Nephron progenitor cell (in vitro differentiated cells): ENCODE measurements at regions not wholly inside any gene's neighbourhood (a gene's known extent, or its start where the extent isn't known, plus 50 kb on each side); places are given as distances from the start of the nearest gene placed in this dataset.
A peak's percentile ranks its signal among the peaks of the same experiment; 100 is the strongest.

Experiments used
- DNase-seq: peaks from one replicate; pipeline ENCODE4 v3.0.0; 2021
- H3K27ac Mint-ChIP-seq: 2 replicates; pipeline ENCODE4 v1.8.0; 2021; ENCODE audit warnings: mild to moderate bottlenecking, moderate library complexity, mixed read lengths
- H3K27me3 Mint-ChIP-seq: 2 replicates; pipeline ENCODE4 v1.8.0; 2021; ENCODE audit warnings: mild to moderate bottlenecking, low read depth, mixed read lengths; ENCODE audit not compliant: poor library complexity
- H3K36me3 Mint-ChIP-seq: 2 replicates; pipeline ENCODE4 v1.8.0; 2021; ENCODE audit warnings: low read depth, mixed read lengths
- H3K4me1 Mint-ChIP-seq: 2 replicates; pipeline ENCODE4 v1.8.0; 2021; ENCODE audit warnings: mixed read lengths
- H3K4me3 Mint-ChIP-seq: 2 replicates; pipeline ENCODE4 v1.8.0; 2021; ENCODE audit warnings: mild to moderate bottlenecking, moderate library complexity, mixed read lengths
- H3K9me3 Mint-ChIP-seq: 2 replicates; pipeline ENCODE4 v1.8.0; 2021; ENCODE audit warnings: mild to moderate bottlenecking, moderate library complexity, mixed read lengths
- TF ChIP-seq, protein P1 (sequence below): fragments of 200-600 bp; sonication (generic); IDR thresholded peaks from 2 replicates; pipeline ENCODE4 v1.5.0; 2021; ENCODE audit warnings: antibody characterized with exemption

DNA sequence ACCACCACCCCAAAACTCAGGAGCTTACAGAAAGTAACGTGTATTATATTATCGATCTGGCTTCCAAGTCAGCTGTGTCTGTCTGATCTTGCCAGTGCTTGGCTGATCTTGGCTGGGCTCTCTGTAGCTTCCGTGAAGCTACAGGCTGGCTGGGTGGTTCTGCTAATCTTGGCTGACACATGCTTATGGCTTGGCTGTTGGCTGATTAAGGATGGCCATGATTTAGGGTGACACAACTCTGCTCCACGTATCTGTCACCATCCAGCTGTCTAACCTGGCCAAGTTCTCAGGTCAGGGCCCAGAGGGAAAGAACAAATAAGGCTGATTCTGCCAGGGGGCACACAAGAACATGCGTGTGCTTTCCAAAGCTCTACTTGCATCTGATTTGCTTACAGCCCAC, 64.7 kb upstream of the PRL start:
- H3K36me3 Mint-ChIP-seq: peaks cover 31% of the 10 kb centered on the region
- H3K27me3 Mint-ChIP-seq: peaks cover 2% of the 10 kb centered on the region
- no peak overlapping the region for H3K27ac Mint-ChIP-seq
- peaks cover 40% of the 10 kb centered on the region for H3K9me3 Mint-ChIP-seq
- H3K4me3 Mint-ChIP-seq: no peak overlapping the region
- DNase-seq: no peak
- H3K4me1 Mint-ChIP-seq: peaks cover 22% of the 10 kb centered on the region
- TF ChIP-seq, protein P1, sequence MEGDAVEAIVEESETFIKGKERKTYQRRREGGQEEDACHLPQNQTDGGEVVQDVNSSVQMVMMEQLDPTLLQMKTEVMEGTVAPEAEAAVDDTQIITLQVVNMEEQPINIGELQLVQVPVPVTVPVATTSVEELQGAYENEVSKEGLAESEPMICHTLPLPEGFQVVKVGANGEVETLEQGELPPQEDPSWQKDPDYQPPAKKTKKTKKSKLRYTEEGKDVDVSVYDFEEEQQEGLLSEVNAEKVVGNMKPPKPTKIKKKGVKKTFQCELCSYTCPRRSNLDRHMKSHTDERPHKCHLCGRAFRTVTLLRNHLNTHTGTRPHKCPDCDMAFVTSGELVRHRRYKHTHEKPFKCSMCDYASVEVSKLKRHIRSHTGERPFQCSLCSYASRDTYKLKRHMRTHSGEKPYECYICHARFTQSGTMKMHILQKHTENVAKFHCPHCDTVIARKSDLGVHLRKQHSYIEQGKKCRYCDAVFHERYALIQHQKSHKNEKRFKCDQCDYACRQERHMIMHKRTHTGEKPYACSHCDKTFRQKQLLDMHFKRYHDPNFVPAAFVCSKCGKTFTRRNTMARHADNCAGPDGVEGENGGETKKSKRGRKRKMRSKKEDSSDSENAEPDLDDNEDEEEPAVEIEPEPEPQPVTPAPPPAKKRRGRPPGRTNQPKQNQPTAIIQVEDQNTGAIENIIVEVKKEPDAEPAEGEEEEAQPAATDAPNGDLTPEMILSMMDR: no peak

DNA sequence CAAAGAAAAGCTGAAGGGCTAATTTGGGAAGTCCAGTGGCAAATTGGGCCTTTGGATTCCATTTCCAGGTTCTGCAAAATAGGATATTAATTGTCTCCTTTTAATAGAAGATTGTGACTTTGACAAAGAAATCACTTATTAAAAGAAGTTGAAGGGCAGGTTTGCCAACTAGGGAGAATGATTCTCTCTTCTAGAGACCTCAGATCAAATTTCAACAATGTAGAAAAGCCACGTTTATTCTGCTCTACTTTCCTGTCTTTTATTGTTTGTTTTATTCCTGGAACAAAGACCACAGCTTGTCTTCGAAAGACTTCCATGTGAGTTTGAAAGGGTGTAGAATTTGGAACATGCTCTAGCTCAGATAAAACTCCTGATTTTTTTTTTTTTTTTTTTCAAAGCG, 65.5 kb upstream of the PRL start:
- no peak for DNase-seq
- no peak overlapping the region for H3K27ac Mint-ChIP-seq
- TF ChIP-seq, protein P1: no peak
- peaks cover 31% of the 10 kb centered on the region for H3K36me3 Mint-ChIP-seq
- no peak overlapping the region for H3K4me3 Mint-ChIP-seq
- H3K4me1 Mint-ChIP-seq: peaks cover 22% of the 10 kb centered on the region
- peaks cover 40% of the 10 kb centered on the region for H3K9me3 Mint-ChIP-seq
- peaks cover 2% of the 10 kb centered on the region for H3K27me3 Mint-ChIP-seq

DNA sequence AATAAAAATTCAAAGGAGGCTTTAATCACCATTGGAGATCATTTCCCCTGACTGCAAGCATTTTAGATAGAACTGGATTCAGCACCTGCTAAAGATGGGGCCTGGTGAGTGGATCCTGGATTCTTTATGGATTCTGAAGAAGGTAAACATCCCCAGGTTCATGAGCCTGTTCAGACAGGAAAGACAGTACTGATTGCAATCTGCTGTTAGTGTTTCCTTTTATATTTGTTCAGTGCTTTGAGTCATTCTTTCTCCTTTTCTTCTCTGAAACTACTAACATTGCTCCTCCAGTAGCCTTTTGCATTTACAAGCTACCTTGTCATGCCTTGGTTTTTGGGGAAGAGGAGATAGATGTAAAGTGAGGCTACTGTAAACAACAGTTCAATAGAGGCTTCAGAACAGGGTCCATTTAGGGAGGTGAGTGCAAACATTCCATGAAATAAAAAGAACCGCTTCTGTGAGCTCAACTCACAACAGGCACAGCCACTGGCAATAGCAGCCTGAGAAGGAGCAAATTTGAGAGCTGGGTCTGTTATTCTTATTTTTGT, 66.4 kb upstream of the PRL start:
- Mint-ChIP-seq H3K27me3 (peaks cover 2% of the 10 kb centered on the region), H3K27ac (peak overlapping the region; percentile 34)

DNA sequence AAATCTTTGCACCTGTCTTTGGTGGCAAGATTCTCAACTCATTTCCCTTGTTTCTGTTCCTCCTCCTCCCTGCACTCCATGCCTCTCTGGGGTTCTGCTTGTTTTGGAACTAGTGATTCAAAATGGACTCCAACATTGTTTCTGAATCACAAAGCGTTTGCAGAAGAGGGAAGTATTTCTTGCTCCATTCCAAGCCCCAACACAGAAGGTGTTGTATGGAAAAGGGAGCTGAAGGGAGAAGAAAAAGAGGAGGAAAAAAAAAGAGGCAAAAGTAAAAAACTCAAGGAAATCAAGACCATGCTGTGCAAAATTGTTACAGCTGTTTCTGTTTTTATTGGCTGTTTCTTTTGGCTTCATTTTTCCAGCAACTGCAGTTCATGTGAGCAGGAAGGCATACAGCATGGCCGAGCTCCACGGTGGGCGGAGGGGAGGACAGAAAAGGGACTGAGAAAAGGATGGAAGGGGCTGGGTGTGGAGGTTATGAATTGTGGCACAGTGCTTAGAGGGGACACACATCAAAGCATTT, 66.9 kb upstream of the PRL start:
- Mint-ChIP-seq H3K36me3 (peaks cover 31% of the 10 kb centered on the region), H3K9me3 (peaks cover 40% of the 10 kb centered on the region), H3K27me3 (peaks cover 4% of the 10 kb centered on the region), H3K4me3 (no peak overlapping the region), H3K27ac (no peak overlapping the region), H3K4me1 (peaks cover 22% of the 10 kb centered on the region)
- TF ChIP-seq, protein P1: no peak
- DNase-seq: no peak

More for the DNA sequence above, 66.4 kb upstream of the PRL start:
- DNase-seq: no peak
- Mint-ChIP-seq H3K4me3 (no peak overlapping the region), H3K9me3 (peaks cover 40% of the 10 kb centered on the region), H3K36me3 (peaks cover 31% of the 10 kb centered on the region), H3K4me1 (peaks cover 22% of the 10 kb centered on the region)
- TF ChIP-seq, protein P1: no peak

DNA sequence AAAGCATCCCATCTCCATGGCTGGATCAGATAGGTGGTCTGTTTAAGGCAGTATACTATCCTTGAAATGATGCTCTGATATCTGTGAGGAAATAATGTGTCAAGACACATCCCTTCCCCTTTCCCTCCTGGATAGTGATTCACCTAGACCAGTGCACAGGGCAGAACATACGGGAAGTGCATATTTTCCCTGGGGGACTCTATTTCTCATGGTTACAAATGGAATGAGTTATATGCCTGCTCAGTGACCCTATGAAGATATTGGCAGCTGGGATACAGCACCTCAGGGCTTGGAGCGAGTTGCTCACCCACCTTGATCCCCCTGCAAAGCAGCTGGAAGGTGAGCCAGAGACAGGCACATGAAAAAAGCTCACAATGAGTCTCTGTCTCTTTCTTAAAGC, 67.5 kb upstream of the PRL start:
- TF ChIP-seq, protein P1: no peak
- H3K4me1 Mint-ChIP-seq: peaks cover 22% of the 10 kb centered on the region
- no peak for DNase-seq
- H3K4me3 Mint-ChIP-seq: no peak overlapping the region
- peaks cover 40% of the 10 kb centered on the region for H3K9me3 Mint-ChIP-seq
- H3K27me3 Mint-ChIP-seq: peaks cover 5% of the 10 kb centered on the region
- peaks cover 29% of the 10 kb centered on the region for H3K36me3 Mint-ChIP-seq
- no peak overlapping the region for H3K27ac Mint-ChIP-seq

DNA sequence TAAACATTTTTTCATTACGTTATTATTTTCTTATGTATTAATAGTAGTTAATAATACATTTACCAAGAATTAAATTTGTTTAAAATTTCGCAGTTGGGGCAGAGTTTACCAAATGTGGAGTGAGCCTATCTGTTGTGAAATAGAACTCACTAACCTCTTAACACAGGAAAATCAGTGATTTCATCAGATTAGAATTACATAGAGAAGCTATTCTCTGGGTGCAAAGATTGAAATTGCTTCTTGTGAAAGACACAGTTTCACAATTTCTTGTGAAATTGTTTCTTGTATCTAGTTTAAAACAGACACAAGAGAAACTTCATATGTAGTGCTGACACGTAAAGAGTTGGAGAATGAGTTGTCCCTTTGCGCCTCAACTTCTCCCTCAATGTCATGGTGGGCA, 69.4 kb upstream of the PRL start:
- peaks cover 22% of the 10 kb centered on the region for H3K4me1 Mint-ChIP-seq
- peaks cover 18% of the 10 kb centered on the region for H3K36me3 Mint-ChIP-seq
- H3K9me3 Mint-ChIP-seq: peaks cover 27% of the 10 kb centered on the region
- DNase-seq: no peak
- TF ChIP-seq, protein P1: no peak
- H3K27me3 Mint-ChIP-seq: peaks cover 5% of the 10 kb centered on the region
- H3K4me3 Mint-ChIP-seq: no peak overlapping the region
- no peak overlapping the region for H3K27ac Mint-ChIP-seq
